IPS-11a (cell line): ENCODE measurements at regions not wholly inside any gene's neighbourhood (a gene's known extent, or its start where the extent isn't known, plus 50 kb on each side); places are given as distances from the start of the nearest gene placed in this dataset.
"Not testable (repeated sequence)": the region's sequence is repeated elsewhere in the genome, so short reads cannot be mapped to it uniquely, and the experiment has no call there.

Source experiments
- H3K4me3 ChIP-seq: one replicate; pipeline ENCODE4 v1.5.1; 2013; ENCODE audit warnings: low read depth, low read length, control low read depth

GRCh38 chr3:135539854-135540253 lies 425.7 kb upstream of the PPP2R3A start:
- no peak overlapping the region for H3K4me3 ChIP-seq

DNA sequence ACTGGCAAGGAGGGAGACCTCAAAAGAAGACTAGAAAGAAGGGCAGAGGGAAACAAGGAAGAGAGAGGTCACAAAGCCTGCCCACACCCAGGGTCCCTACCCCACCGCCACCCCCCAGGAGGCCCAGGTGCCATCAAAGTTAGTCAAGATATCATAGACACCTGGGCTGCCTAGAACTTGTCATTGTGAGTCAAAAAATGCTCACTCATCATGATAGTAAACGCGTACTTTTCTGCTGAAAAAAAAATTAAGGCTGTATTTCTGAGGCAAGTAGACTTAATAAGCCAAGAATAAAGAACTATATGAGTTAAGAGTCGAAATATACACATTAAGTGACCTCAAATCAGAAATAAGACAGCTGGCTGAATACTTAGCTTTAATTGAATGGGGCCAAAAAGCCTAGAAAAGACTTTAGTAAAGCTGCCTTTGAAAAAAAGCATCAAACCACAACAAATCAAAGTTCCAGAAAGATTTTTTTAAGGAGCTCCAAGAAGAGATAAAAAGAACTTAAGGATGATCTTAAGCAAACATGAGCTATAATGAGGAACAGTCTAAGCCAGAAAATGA lies 415.5 kb upstream of the PPP2R3A start:
- no peak overlapping the region for H3K4me3 ChIP-seq

GRCh38 chr3:135556174-135556573 lies 409.4 kb upstream of the PPP2R3A start:
- no peak overlapping the region for H3K4me3 ChIP-seq

DNA sequence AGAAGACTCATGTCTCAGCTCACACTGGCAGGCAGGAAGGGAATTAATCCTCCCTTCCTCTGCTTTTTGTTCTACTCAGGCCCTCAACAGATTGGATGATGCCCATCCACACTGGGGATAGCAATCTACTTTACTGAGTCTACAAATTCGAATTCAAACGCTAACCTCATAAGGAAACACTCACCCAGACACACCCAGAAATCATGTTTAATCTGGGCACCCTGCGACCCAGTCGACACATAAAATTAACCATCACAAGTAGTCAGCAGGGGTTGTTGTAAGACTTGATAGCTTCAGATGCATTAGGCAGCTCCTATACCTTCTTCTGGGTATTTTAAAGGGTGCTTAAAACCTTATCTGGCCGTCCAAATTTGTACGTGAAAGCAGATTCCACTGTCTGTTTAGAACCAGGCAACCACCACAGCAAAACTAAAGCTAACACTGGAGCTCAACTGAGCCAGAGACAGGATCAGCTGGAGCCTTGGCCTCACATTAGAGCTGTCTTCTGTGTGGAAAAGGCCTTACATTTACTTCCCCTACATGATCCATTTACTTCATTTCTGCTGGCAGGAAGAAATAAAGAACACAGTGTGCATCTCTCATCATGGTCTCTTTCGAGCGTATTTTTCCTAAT lies 407.3 kb upstream of the PPP2R3A start:
- no peak overlapping the region for H3K4me3 ChIP-seq

- H3K4me3 ChIP-seq = no peak overlapping the region
Measured at GRCh38 chr3:135558906-135559305, 406.6 kb upstream of the PPP2R3A start.

DNA sequence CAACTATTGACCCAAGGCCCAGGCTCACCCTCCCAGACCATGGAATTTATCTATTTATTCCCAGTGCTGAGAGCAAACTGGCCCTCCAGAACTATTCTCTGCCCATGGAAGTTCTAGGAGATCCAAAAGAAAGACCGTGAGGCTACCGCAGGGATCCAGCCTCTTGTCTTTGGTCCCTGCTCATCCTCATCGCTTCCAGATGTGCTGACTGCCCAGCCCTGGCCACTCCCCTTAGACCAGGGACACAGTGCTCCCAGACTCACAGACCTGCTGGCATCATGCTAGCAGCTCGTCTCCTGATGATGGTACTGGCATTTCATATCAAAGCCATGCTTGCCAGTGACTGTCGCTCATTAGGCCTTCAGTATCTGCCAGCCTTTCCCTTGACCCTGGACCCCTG lies 405.7 kb upstream of the PPP2R3A start:
- H3K4me3 ChIP-seq = no peak overlapping the region

- H3K4me3 ChIP-seq = no peak overlapping the region
Measured at GRCh38 chr3:135560847-135561246, 404.7 kb upstream of the PPP2R3A start.

DNA sequence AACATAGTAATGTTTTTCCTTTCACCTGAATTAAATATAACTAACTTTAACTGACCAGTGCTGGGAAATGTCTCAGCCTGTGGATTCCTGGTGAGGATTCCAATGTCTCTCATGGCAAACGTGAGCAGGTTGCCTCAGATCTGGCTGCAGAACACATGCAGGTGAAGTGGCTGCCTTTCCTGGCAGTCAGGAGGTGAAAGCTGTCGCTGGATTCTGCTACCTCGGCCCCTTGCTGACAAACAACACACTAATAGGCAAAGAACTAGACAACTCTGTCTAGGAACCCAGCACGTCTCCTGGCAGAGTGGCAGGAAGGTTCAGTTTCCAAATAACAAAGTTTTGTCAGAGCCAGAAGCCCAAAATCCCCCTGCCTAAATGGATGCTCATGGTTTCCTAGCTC lies 400.8 kb upstream of the PPP2R3A start:
- no peak overlapping the region for H3K4me3 ChIP-seq

DNA sequence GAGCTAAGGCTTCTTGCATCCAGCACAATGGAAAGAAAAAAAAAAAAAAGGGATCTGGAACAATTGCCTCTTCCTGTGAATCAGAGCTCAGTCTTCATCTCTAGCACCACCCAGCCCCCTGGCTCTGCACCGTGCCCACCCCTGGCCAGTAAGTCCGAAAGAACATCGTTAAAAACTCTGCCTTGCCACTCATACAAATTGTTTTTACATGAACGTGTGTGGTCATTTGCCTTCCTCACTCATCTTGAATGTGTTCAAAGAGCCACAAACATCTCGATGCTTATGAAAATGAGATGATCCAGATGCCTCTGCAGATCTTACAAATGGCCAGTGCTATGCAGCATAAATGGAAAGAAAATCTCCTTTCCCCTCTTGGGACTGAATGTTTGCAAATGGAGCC lies 400.0 kb upstream of the PPP2R3A start:
- no peak overlapping the region for H3K4me3 ChIP-seq

- no peak overlapping the region for H3K4me3 ChIP-seq
Measured at GRCh38 chr3:135567223-135567622, 398.3 kb upstream of the PPP2R3A start.

DNA sequence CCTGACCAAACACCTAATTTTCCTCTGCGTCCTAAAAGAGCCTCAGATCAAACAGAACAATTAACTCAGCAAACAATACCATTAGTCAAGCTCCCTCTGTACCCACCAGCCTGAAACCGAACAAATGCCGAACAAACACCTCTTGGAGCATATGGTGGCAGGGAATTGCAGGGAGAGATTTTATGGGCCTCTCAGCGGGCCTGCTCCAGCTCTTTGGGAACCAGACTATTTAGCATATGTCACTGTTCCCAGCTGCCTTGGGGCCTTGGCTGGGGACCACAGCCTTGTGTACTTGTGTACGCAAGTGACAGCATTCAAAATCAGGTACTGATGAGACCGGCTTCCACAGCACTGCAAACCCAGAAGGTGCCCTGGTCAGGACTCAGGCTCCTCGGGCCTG lies 388.8 kb upstream of the PPP2R3A start:
- no peak overlapping the region for H3K4me3 ChIP-seq

DNA sequence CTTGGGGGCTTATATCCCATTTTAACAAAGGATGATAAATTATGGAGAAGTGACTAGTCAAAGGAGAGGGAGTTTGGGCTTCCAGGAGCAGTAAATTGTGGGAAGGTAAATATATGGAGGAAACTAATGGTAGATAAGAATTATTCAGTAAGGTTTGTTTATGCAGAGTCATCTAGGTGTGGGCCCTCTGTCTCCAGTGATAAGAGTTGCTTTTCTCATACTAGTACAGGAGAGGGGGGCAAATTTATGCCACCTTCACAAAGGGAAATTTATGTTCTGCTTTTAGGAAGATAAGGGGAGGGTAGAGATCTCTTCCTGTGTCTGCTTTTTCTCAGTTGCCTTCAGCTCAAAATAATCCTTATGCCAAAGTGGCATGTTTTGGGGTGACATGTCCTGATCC lies 383.7 kb upstream of the PPP2R3A start:
- no peak overlapping the region for H3K4me3 ChIP-seq

GRCh38 chr3:135582800-135583199 lies 382.7 kb upstream of the PPP2R3A start:
- no peak overlapping the region for H3K4me3 ChIP-seq

GRCh38 chr3:135596563-135596962 lies 369.0 kb upstream of the PPP2R3A start:
- H3K4me3 ChIP-seq = no peak overlapping the region

- no peak overlapping the region for H3K4me3 ChIP-seq
Measured at GRCh38 chr3:135597855-135598254, 367.7 kb upstream of the PPP2R3A start.

GRCh38 chr3:135598597-135598996 lies 366.9 kb upstream of the PPP2R3A start:
- H3K4me3 ChIP-seq = no peak overlapping the region

DNA sequence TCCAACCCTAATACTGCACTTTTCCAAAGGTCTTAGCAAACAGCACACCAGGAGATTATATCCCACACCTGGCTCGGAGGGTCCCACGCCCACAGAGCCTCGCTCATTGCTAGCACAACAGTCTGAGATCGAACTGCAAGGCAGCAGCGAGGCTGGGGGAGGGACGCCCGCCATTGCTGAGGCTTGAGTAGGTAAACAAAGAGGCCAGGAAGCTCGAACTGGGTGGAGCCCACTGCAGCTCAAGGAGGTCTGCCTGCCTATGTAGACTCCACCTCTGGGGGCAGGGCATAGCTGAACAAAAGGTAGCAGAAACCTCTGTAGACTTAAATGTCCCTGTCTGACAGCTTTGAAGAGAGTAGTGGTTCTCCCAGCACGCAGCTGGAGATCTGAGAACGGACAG lies 361.0 kb upstream of the PPP2R3A start:
- not testable (repeated sequence) for H3K4me3 ChIP-seq

DNA sequence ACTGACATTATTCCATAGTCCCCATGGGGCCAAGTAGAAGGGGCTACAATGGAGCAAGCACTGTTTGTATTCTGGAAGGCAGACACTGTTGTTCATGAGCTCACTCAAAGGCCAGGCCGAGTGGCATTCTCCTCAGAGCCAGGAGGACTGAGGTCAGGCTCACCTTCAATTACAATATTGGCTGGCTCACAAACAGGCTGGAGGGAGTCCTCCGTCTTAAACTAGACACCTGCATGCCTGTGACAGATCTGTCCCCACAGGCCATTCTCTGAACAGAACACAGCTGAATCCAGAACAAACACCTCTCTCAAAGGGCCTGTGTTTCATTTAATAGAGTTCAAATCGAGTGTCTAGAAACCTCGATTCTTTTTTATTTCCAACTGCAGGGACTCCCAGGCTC lies 347.4 kb upstream of the PPP2R3A start:
- no peak overlapping the region for H3K4me3 ChIP-seq

GRCh38 chr3:135621184-135621920 lies 344.2 kb upstream of the PPP2R3A start:
- H3K4me3 ChIP-seq = no peak overlapping the region

- no peak overlapping the region for H3K4me3 ChIP-seq
Measured at GRCh38 chr3:135622215-135622614, 343.3 kb upstream of the PPP2R3A start.

DNA sequence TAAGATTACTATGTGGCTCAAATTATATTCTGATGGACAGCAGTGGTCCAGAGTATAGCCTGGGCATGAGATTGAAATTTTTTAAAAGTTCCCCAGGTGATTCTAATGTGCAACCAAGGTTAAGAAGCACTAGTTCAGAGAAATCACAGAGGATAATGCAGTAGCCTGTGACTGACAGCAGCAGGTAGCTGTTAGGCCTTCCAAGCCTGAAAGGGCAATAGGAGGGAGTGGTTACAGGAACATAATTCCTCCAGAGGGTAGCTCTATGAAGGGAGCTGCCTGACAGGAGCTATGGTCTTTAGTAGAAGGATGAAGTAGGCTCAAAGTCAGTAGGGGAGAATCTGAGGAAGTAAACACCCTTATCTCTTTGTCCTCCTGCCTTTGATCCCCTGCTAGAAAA lies 342.9 kb upstream of the PPP2R3A start:
- H3K4me3 ChIP-seq = no peak overlapping the region

- no peak overlapping the region for H3K4me3 ChIP-seq
Measured at GRCh38 chr3:135623558-135623957, 342.0 kb upstream of the PPP2R3A start.
